ENCODE measurements at regions not wholly inside any gene's neighbourhood (a gene's known extent, or its start where the extent isn't known, plus 50 kb on each side); places are given as distances from the start of the nearest gene placed in this dataset.

GRCh38 chr6:82720992-82721391, 344.6 kb downstream of the UBE3D start:
- intact Hi-C loops (cut with DNase I), result no loop called here
- H3K27me3 ChIP-seq, result no peaks in the 10 kb centered on the region
- no peak for ATAC-seq

GRCh38 chr6:82735790-82736189, 329.9 kb downstream of the UBE3D start:
- no peaks in the 10 kb centered on the region for H3K36me3 ChIP-seq
- ATAC-seq (no peak), DNase-seq (no peak)
- no peaks in the 10 kb centered on the region for H3K27me3 ChIP-seq
- TF ChIP-seq CTCF (IDR thresholded peaks at IDR 0.05), result no peak
- no peaks in the 10 kb centered on the region for H3K4me1 ChIP-seq
- no peak overlapping the region for H3K4me3 ChIP-seq
- intact Hi-C loops (cut with DNase I), result no loop called here
- H3K9me3 ChIP-seq, result no peaks in the 10 kb centered on the region
- H3K27ac ChIP-seq, result no peak overlapping the region

More at GRCh38 chr6:82720992-82721391, 344.6 kb downstream of the UBE3D start:
- H3K4me1 ChIP-seq, result no peaks in the 10 kb centered on the region
- no peak for DNase-seq
- TF ChIP-seq CTCF (IDR thresholded peaks at IDR 0.05), result no peak
- no peaks in the 10 kb centered on the region for H3K36me3 ChIP-seq
- no peak overlapping the region for H3K4me3 ChIP-seq
- no peak overlapping the region for H3K27ac ChIP-seq
- H3K9me3 ChIP-seq, result no peaks in the 10 kb centered on the region

GRCh38 chr6:82737965-82738364, 327.7 kb downstream of the UBE3D start:
- Histone ChIP-seq H3K9me3 (no peaks in the 10 kb centered on the region), H3K36me3 (no peaks in the 10 kb centered on the region), H3K27me3 (no peaks in the 10 kb centered on the region), H3K27ac (no peak overlapping the region), H3K4me1 (no peaks in the 10 kb centered on the region), H3K4me3 (no peak overlapping the region)
- ATAC-seq (no peak), DNase-seq (no peak)
- no peak for TF ChIP-seq CTCF (IDR thresholded peaks at IDR 0.05)
- intact Hi-C loops (cut with DNase I), result no loop called here

- Histone ChIP-seq H3K9me3 (no peaks in the 10 kb centered on the region), H3K36me3 (no peaks in the 10 kb centered on the region), H3K27ac (no peak overlapping the region), H3K4me3 (no peak overlapping the region), H3K4me1 (no peaks in the 10 kb centered on the region), H3K27me3 (no peaks in the 10 kb centered on the region)
- intact Hi-C loops (cut with DNase I), result no loop called here
- DNase-seq (no peak), ATAC-seq (no peak)
- TF ChIP-seq CTCF (IDR thresholded peaks at IDR 0.05), result no peak
Measured at GRCh38 chr6:82738773-82739172, 326.9 kb downstream of the UBE3D start.

- Histone ChIP-seq H3K27ac (no peak overlapping the region), H3K4me3 (no peak overlapping the region), H3K9me3 (no peaks in the 10 kb centered on the region), H3K4me1 (no peaks in the 10 kb centered on the region), H3K36me3 (no peaks in the 10 kb centered on the region), H3K27me3 (no peaks in the 10 kb centered on the region)
- TF ChIP-seq CTCF (IDR thresholded peaks at IDR 0.05), result no peak
- intact Hi-C loops (cut with DNase I), result no loop called here
- DNase-seq (no peak), ATAC-seq (no peak)
Measured at GRCh38 chr6:82739303-82739702, 326.3 kb downstream of the UBE3D start.

- ATAC-seq (no peak), DNase-seq (no peak)
- no peaks in the 10 kb centered on the region for H3K9me3 ChIP-seq
- H3K4me1 ChIP-seq, result no peaks in the 10 kb centered on the region
- no peak overlapping the region for H3K27ac ChIP-seq
- H3K27me3 ChIP-seq, result no peaks in the 10 kb centered on the region
- H3K4me3 ChIP-seq, result no peak overlapping the region
- intact Hi-C loops (cut with DNase I), result no loop called here
- no peaks in the 10 kb centered on the region for H3K36me3 ChIP-seq
- no peak for TF ChIP-seq CTCF (IDR thresholded peaks at IDR 0.05)
Measured at GRCh38 chr6:82740072-82740471, 325.6 kb downstream of the UBE3D start.
